IgD-negative memory B cell (primary cell): ENCODE measurements at regions not wholly inside any gene's neighbourhood (a gene's known extent, or its start where the extent isn't known, plus 50 kb on each side); places are given as distances from the start of the nearest gene placed in this dataset.
"Not testable (repeated sequence)": the region's sequence is repeated elsewhere in the genome, so short reads cannot be mapped to it uniquely, and the experiment has no call there.

Experiments
- H3K27ac Mint-ChIP-seq, 3 donors: one replicate each; pipeline ENCODE4 v1.8.0; 2020 to 2022; ENCODE audit warnings: mild to moderate bottlenecking in 3 of 3, mixed read lengths in 3 of 3, moderate library complexity in 1 of 3
- H3K27me3 Mint-ChIP-seq: one replicate; pipeline ENCODE4 v1.8.0; 2021; ENCODE audit warnings: mixed read lengths
- H3K36me3 Mint-ChIP-seq: one replicate; pipeline ENCODE4 v1.8.0; 2020; ENCODE audit warnings: mild to moderate bottlenecking, mixed read lengths
- H3K4me1 Mint-ChIP-seq, 3 donors: one replicate each; pipeline ENCODE4 v1.8.0; 2020 to 2022; ENCODE audit warnings: mixed read lengths in 3 of 3, mild to moderate bottlenecking in 1 of 3
- H3K4me3 Mint-ChIP-seq, 4 donors: one replicate each; pipeline ENCODE4 v1.8.0; 2020 to 2022; ENCODE audit warnings: mild to moderate bottlenecking in 4 of 4, mixed read lengths in 4 of 4, moderate library complexity in 3 of 4
- H3K9me3 Mint-ChIP-seq, 3 donors: one replicate each; pipeline ENCODE4 v1.8.0; 2020 to 2021; ENCODE audit warnings: mixed read lengths in 3 of 3, mild to moderate bottlenecking in 1 of 3

- H3K27me3 Mint-ChIP-seq = peaks cover 5% of the 10 kb centered on the region
- H3K4me3 Mint-ChIP-seq = no peak overlapping the region
- peaks cover 0 to 2% (median 0%) of the 10 kb centered on the region in 3 donors for H3K9me3 Mint-ChIP-seq
- H3K4me1 Mint-ChIP-seq = no peaks in the 10 kb centered on the region
- no peak overlapping the region for H3K27ac Mint-ChIP-seq
- H3K36me3 Mint-ChIP-seq = no peaks in the 10 kb centered on the region
These were observed 113.5 kb upstream of the TNPO1 start for GRCh38 chr5:72702881-72703434.

GRCh38 chr5:72702105-72702504 is 114.4 kb upstream of the TNPO1 start:
- not testable (repeated sequence) for H3K27ac Mint-ChIP-seq, H3K4me1 Mint-ChIP-seq, H3K4me3 Mint-ChIP-seq, H3K36me3 Mint-ChIP-seq, H3K9me3 Mint-ChIP-seq, H3K27me3 Mint-ChIP-seq

GRCh38 chr5:72698481-72698880 is 118.0 kb upstream of the TNPO1 start:
- Mint-ChIP-seq H3K4me1 (no peaks in the 10 kb centered on the region), H3K27me3 (peaks cover 2% of the 10 kb centered on the region), H3K27ac (no peak overlapping the region), H3K9me3 (peaks cover 0 to 2% (median 0%) of the 10 kb centered on the region in 3 donors), H3K4me3 (no peak overlapping the region), H3K36me3 (no peaks in the 10 kb centered on the region)

- no peaks in the 10 kb centered on the region for H3K4me1 Mint-ChIP-seq
- no peak overlapping the region for H3K4me3 Mint-ChIP-seq
- no peaks in the 10 kb centered on the region for H3K36me3 Mint-ChIP-seq
- no peak overlapping the region for H3K27ac Mint-ChIP-seq
- H3K27me3 Mint-ChIP-seq = peaks cover 2% of the 10 kb centered on the region
- peaks cover 0 to 2% (median 0%) of the 10 kb centered on the region in 3 donors for H3K9me3 Mint-ChIP-seq
These were observed 118.8 kb upstream of the TNPO1 start for GRCh38 chr5:72697622-72698021.

- Mint-ChIP-seq H3K27ac (no peak overlapping the region), H3K36me3 (no peaks in the 10 kb centered on the region), H3K27me3 (peaks cover 7% of the 10 kb centered on the region), H3K4me3 (no peak overlapping the region), H3K9me3 (no peaks in the 10 kb centered on the region), H3K4me1 (no peaks in the 10 kb centered on the region)
These were observed 120.8 kb upstream of the TNPO1 start for GRCh38 chr5:72695659-72696058.

GRCh38 chr5:72694856-72695255 is 121.6 kb upstream of the TNPO1 start:
- H3K36me3 Mint-ChIP-seq = no peaks in the 10 kb centered on the region
- H3K27ac Mint-ChIP-seq = no peak overlapping the region
- H3K27me3 Mint-ChIP-seq = peaks cover 8% of the 10 kb centered on the region
- no peaks in the 10 kb centered on the region for H3K4me1 Mint-ChIP-seq
- no peak overlapping the region for H3K4me3 Mint-ChIP-seq
- no peaks in the 10 kb centered on the region for H3K9me3 Mint-ChIP-seq

- no peak overlapping the region for H3K4me3 Mint-ChIP-seq
These were observed 122.8 kb upstream of the TNPO1 start for GRCh38 chr5:72693546-72694205.

GRCh38 chr5:72692651-72693442 is 123.6 kb upstream of the TNPO1 start:
- Mint-ChIP-seq H3K4me3 (no peak overlapping the region), H3K27ac (no peak overlapping the region), H3K9me3 (no peaks in the 10 kb centered on the region), H3K36me3 (no peaks in the 10 kb centered on the region), H3K27me3 (peaks cover 5% of the 10 kb centered on the region), H3K4me1 (no peaks in the 10 kb centered on the region)

More at GRCh38 chr5:72693546-72694205, 122.8 kb upstream of the TNPO1 start:
- H3K36me3 Mint-ChIP-seq = no peaks in the 10 kb centered on the region
- no peak overlapping the region for H3K27ac Mint-ChIP-seq
- H3K9me3 Mint-ChIP-seq = no peaks in the 10 kb centered on the region
- no peaks in the 10 kb centered on the region for H3K4me1 Mint-ChIP-seq
- peaks cover 5% of the 10 kb centered on the region for H3K27me3 Mint-ChIP-seq

GRCh38 chr5:72692231-72692637 is 124.2 kb upstream of the TNPO1 start:
- Mint-ChIP-seq H3K9me3 (no peaks in the 10 kb centered on the region), H3K27me3 (peaks cover 5% of the 10 kb centered on the region), H3K36me3 (no peaks in the 10 kb centered on the region), H3K4me1 (no peaks in the 10 kb centered on the region), H3K27ac (no peak overlapping the region), H3K4me3 (no peak overlapping the region)

- H3K27me3 Mint-ChIP-seq = peaks cover 5% of the 10 kb centered on the region
- no peaks in the 10 kb centered on the region for H3K4me1 Mint-ChIP-seq
- no peaks in the 10 kb centered on the region for H3K9me3 Mint-ChIP-seq
These were observed 124.7 kb upstream of the TNPO1 start for GRCh38 chr5:72691751-72692150.

GRCh38 chr5:72688916-72689315 is 127.5 kb upstream of the TNPO1 start:
- Mint-ChIP-seq H3K4me1 (no peaks in the 10 kb centered on the region), H3K27ac (no peak overlapping the region), H3K36me3 (no peaks in the 10 kb centered on the region), H3K4me3 (no peak overlapping the region), H3K27me3 (peaks cover 9% of the 10 kb centered on the region), H3K9me3 (no peaks in the 10 kb centered on the region)

More at GRCh38 chr5:72691751-72692150, 124.7 kb upstream of the TNPO1 start:
- no peak overlapping the region for H3K4me3 Mint-ChIP-seq
- H3K36me3 Mint-ChIP-seq = no peaks in the 10 kb centered on the region
- H3K27ac Mint-ChIP-seq = no peak overlapping the region

GRCh38 chr5:72687288-72687687 is 129.2 kb upstream of the TNPO1 start:
- Mint-ChIP-seq H3K27me3 (peaks cover 9% of the 10 kb centered on the region), H3K36me3 (no peaks in the 10 kb centered on the region), H3K4me1 (no peaks in the 10 kb centered on the region), H3K9me3 (peaks cover 0 to 2% (median 1%) of the 10 kb centered on the region in 3 donors), H3K4me3 (no peak overlapping the region), H3K27ac (no peak overlapping the region)

GRCh38 chr5:72682561-72682960 is 133.9 kb upstream of the TNPO1 start:
- Mint-ChIP-seq H3K27ac (no peak overlapping the region), H3K36me3 (peaks cover 4% of the 10 kb centered on the region), H3K9me3 (peaks cover 0 to 2% (median 1%) of the 10 kb centered on the region in 3 donors), H3K4me1 (no peaks in the 10 kb centered on the region), H3K27me3 (peaks cover 9% of the 10 kb centered on the region), H3K4me3 (no peak overlapping the region)

- peaks cover 0 to 5% (median 1%) of the 10 kb centered on the region in 3 donors for H3K9me3 Mint-ChIP-seq
These were observed 134.7 kb upstream of the TNPO1 start for GRCh38 chr5:72681781-72682180.

GRCh38 chr5:72677447-72677846 is 139.0 kb upstream of the TNPO1 start:
- Mint-ChIP-seq H3K9me3 (peaks cover 0 to 10% (median 3%) of the 10 kb centered on the region in 3 donors), H3K4me1 (no peaks in the 10 kb centered on the region), H3K36me3 (peaks cover 7% of the 10 kb centered on the region), H3K27me3 (peaks cover 6% of the 10 kb centered on the region), H3K27ac (no peak overlapping the region), H3K4me3 (no peak overlapping the region)

More at GRCh38 chr5:72681781-72682180, 134.7 kb upstream of the TNPO1 start:
- Mint-ChIP-seq H3K4me3 (no peak overlapping the region), H3K27me3 (peaks cover 9% of the 10 kb centered on the region), H3K4me1 (no peaks in the 10 kb centered on the region), H3K27ac (no peak overlapping the region), H3K36me3 (peaks cover 4% of the 10 kb centered on the region)
